SK-N-SH (cell line): ENCODE measurements at regions not wholly inside any gene's neighbourhood (a gene's known extent, or its start where the extent isn't known, plus 50 kb on each side); places are given as distances from the start of the nearest gene placed in this dataset.

Source experiments
- GABPA ChIP-seq: IDR thresholded peaks from 2 replicates; pipeline ENCODE4 v1.4.0; 2012; ENCODE audit warnings: low read depth, mild to moderate bottlenecking
- TF ChIP-seq, protein P1 (sequence below): fragments of 200-600 bp; sonication (generic); IDR thresholded peaks from 2 replicates; pipeline ENCODE4 v1.6.1; 2017; ENCODE audit warnings: antibody characterized with exemption, mild to moderate bottlenecking, moderate library complexity

GRCh38 chr1:87951409-87951808 is 622.7 kb downstream of the LMO4 start:
- TF ChIP-seq, protein P1, sequence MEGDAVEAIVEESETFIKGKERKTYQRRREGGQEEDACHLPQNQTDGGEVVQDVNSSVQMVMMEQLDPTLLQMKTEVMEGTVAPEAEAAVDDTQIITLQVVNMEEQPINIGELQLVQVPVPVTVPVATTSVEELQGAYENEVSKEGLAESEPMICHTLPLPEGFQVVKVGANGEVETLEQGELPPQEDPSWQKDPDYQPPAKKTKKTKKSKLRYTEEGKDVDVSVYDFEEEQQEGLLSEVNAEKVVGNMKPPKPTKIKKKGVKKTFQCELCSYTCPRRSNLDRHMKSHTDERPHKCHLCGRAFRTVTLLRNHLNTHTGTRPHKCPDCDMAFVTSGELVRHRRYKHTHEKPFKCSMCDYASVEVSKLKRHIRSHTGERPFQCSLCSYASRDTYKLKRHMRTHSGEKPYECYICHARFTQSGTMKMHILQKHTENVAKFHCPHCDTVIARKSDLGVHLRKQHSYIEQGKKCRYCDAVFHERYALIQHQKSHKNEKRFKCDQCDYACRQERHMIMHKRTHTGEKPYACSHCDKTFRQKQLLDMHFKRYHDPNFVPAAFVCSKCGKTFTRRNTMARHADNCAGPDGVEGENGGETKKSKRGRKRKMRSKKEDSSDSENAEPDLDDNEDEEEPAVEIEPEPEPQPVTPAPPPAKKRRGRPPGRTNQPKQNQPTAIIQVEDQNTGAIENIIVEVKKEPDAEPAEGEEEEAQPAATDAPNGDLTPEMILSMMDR: no peak
- no peak for TF ChIP-seq GABPA
